Esophagus muscularis mucosa (tissue), 2 donors: ENCODE measurements at regions not wholly inside any gene's neighbourhood (a gene's known extent, or its start where the extent isn't known, plus 50 kb on each side); places are given as distances from the start of the nearest gene placed in this dataset.

Source experiments
- POLR2A ChIP-seq: fragments of 450-650 bp; IDR thresholded peaks from one replicate; pipeline ENCODE4 v1.6.1; 2017; ENCODE audit warnings: antibody characterized with exemption, moderate library complexity, mild to moderate bottlenecking, low read depth
- POLR2AphosphoS5 ChIP-seq, 2 donors: sonication (generic); formaldehyde crosslinking; IDR thresholded peaks; one replicate each; pipeline ENCODE4 v1.6.1; 2017; ENCODE audit warnings: antibody characterized with exemption in 2 of 2

GRCh38 chr14:40204441-40205175 lies 772.4 kb upstream of the FBXO33 start:
- TF ChIP-seq POLR2A (no peak), POLR2AphosphoS5 (IDR thresholded peaks at IDR 0.05) (no peak)
